MCF 10A (cell line): ENCODE measurements at regions not wholly inside any gene's neighbourhood (a gene's known extent, or its start where the extent isn't known, plus 50 kb on each side); places are given as distances from the start of the nearest gene placed in this dataset.

Experiments
- BruUV-seq: library from RNA; stranded (reverse); fragments of 400-500 nt; replicated peaks from 2 replicates; lab custom pipeline; 2021; lab: Mats Ljungman, UMichigan
- CTCF ChIA-PET: fragments of 300-600 bp; sonication (Branson Sonifier 250); formaldehyde crosslinking; extraction: SDS; loops from one replicate; lab custom pipeline; 2021; ENCODE audit warnings: antibody characterized with exemption, inconsistent platforms; lab: Yijun Ruan, JAX
- POLR2A ChIA-PET: fragments of 300-600, 350-650 bp; sonication (Branson Sonifier 250); formaldehyde crosslinking; extraction: SDS; loops from one replicate; lab custom pipeline; 2020; ENCODE audit warnings: antibody characterized with exemption, inconsistent platforms; lab: Yijun Ruan, JAX
- DNase-seq: peaks from one replicate; pipeline ENCODE4 v3.0.0-alpha.2; 2018; ENCODE audit not compliant: unreplicated experiment
- H3K27ac Mint-ChIP-seq: one replicate; pipeline ENCODE4 v1.8.0; 2022; ENCODE audit warnings: mild to moderate bottlenecking, low read depth, mixed read lengths; ENCODE audit not compliant: unreplicated experiment
- H3K27me3 Mint-ChIP-seq: one replicate; pipeline ENCODE4 v1.8.0; 2022; ENCODE audit warnings: mixed read lengths; ENCODE audit not compliant: insufficient read depth, unreplicated experiment
- H3K36me3 Mint-ChIP-seq: one replicate; pipeline ENCODE4 v1.8.0; 2022; ENCODE audit warnings: mild to moderate bottlenecking, moderate library complexity, mixed read lengths; ENCODE audit not compliant: insufficient read depth, unreplicated experiment
- H3K4me1 Mint-ChIP-seq: one replicate; pipeline ENCODE4 v1.8.0; 2022; ENCODE audit warnings: mixed read lengths; ENCODE audit not compliant: insufficient read depth, unreplicated experiment
- H3K4me3 Mint-ChIP-seq: one replicate; pipeline ENCODE4 v1.8.0; 2022; ENCODE audit warnings: mild to moderate bottlenecking, moderate library complexity, mixed read lengths; ENCODE audit not compliant: unreplicated experiment
- H3K9me3 Mint-ChIP-seq: one replicate; pipeline ENCODE4 v1.8.0; 2022; ENCODE audit warnings: mixed read lengths; ENCODE audit not compliant: unreplicated experiment
- intact Hi-C: fragments of 100-400 bp; cut with micrococcal nuclease; formaldehyde crosslinking; loops from 2 replicates; pipeline ENCODE4 v1.14.1; 2022
- TF ChIP-seq, protein P1 (sequence below): fragments of 200-600 bp; IDR thresholded peaks from one replicate; pipeline ENCODE4 v1.8.0; 2022; ENCODE audit warnings: antibody characterized with exemption, mild to moderate bottlenecking; ENCODE audit not compliant: unreplicated experiment

DNA sequence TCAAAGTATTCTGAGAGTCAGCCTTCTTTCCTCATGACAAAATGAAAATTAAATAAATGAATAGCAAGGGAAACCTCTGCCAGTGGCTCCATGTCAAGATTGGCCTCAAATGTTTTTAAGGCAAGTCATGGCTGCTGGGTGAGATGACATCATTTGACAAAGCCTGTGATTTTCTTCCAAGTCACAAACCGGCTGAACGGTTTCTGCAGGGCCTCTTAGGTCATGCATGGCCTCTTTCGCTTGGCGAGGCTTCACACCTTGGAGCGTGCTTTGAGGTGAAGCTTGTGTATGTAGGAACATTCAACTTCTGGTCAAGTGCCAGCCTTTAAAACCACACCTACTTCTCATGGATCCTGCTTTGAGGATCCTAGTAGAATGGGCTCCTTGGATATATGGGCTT lies 161.0 kb upstream of the ZNF618 start:
- H3K9me3 Mint-ChIP-seq: no peaks in the 10 kb centered on the region
- TF ChIP-seq, protein P1, sequence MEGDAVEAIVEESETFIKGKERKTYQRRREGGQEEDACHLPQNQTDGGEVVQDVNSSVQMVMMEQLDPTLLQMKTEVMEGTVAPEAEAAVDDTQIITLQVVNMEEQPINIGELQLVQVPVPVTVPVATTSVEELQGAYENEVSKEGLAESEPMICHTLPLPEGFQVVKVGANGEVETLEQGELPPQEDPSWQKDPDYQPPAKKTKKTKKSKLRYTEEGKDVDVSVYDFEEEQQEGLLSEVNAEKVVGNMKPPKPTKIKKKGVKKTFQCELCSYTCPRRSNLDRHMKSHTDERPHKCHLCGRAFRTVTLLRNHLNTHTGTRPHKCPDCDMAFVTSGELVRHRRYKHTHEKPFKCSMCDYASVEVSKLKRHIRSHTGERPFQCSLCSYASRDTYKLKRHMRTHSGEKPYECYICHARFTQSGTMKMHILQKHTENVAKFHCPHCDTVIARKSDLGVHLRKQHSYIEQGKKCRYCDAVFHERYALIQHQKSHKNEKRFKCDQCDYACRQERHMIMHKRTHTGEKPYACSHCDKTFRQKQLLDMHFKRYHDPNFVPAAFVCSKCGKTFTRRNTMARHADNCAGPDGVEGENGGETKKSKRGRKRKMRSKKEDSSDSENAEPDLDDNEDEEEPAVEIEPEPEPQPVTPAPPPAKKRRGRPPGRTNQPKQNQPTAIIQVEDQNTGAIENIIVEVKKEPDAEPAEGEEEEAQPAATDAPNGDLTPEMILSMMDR: no peak
- H3K4me3 Mint-ChIP-seq: no peak overlapping the region
- BruUV-seq: no TSS peak
- POLR2A ChIA-PET: no interaction called here
- no peak overlapping the region for H3K27ac Mint-ChIP-seq
- CTCF ChIA-PET: no interaction called here
- H3K27me3 Mint-ChIP-seq: peaks cover 8% of the 10 kb centered on the region
- no peak for DNase-seq
- peaks cover 20% of the 10 kb centered on the region for H3K4me1 Mint-ChIP-seq
- intact Hi-C loops: no loop called here
- no peaks in the 10 kb centered on the region for H3K36me3 Mint-ChIP-seq

DNA sequence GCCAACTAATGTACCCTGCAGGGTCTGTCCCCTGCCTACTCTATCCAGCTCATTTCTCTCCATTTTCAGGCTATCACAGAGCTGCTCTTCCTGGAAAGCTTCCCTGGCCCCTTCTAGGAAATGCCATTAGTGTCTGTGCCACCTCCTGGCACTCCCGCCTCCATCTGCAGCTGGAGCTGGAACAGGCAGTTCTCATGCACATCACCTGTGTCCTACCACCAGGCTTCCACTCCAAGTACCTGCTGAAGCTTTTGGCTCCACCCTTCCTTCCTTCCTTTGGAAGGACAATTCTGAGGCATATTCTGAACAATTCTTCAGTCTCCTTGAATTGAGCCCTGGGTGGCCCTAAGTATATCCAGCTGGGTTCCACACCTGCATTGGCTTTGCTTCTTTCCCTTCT lies 156.2 kb upstream of the ZNF618 start:
- H3K36me3 Mint-ChIP-seq: no peaks in the 10 kb centered on the region
- peaks cover 6% of the 10 kb centered on the region for H3K4me1 Mint-ChIP-seq
- TF ChIP-seq, protein P1: no peak
- ChIA-PET CTCF (no interaction called here), POLR2A (no interaction called here)
- no peak overlapping the region for H3K27ac Mint-ChIP-seq
- intact Hi-C loops: no loop called here
- no TSS peak for BruUV-seq
- DNase-seq: no peak
- H3K9me3 Mint-ChIP-seq: no peaks in the 10 kb centered on the region
- peaks cover 14% of the 10 kb centered on the region for H3K27me3 Mint-ChIP-seq
- no peak overlapping the region for H3K4me3 Mint-ChIP-seq

DNA sequence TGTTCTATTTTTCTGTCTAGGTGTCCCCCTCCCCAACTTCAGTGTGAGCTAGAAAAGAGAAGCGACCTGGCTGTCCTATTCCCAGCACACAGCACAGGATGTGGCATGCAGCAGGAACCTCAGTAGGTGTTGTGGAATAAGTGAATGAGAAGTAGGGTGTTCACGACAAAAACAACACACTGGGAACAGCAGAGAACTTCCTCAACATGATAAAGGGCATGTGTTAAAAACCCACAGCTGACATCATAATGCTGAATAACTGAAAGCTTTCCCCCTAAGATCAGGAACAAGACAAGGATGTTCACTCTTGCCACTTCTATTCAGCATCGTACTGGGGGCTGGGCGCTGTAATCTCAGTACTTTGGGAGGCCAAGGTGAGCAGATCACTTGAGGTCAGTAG lies 155.6 kb upstream of the ZNF618 start:
- Mint-ChIP-seq H3K36me3 (no peaks in the 10 kb centered on the region), H3K4me3 (no peak overlapping the region), H3K27me3 (peaks cover 14% of the 10 kb centered on the region), H3K9me3 (no peaks in the 10 kb centered on the region), H3K4me1 (peaks cover 6% of the 10 kb centered on the region), H3K27ac (no peak overlapping the region)
- no peak for DNase-seq
- intact Hi-C loops: no loop called here
- TF ChIP-seq, protein P1: no peak
- CTCF ChIA-PET: interaction anchor here (0.7 kb wide), 1 partner anchor 327 kb away, joined by 3 read pairs; no protein-coding TSS in a partner anchor
- POLR2A ChIA-PET: no interaction called here
- BruUV-seq: no TSS peak

DNA sequence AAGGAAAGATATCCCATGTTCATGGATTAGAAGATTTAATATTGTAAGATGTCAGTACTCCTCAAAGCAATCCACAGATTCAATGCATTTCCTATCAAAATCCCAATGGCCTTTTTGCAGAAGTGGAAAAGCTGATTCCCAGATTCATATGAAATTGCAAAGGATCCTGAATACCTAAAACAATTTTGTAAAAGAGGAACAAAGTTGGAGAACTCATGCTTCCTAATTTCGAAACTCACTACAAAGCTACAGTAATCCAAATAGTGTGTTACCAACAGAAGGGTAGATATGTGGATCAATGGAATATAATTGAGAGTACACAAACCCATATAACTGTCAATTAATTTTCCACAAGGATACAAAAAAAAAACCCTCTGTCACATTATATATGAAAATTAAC lies 154.3 kb upstream of the ZNF618 start:
- no TSS peak for BruUV-seq
- POLR2A ChIA-PET: interaction anchor here (1.4 kb wide), 1 partner anchor 10 kb away, joined by 3 read pairs; no protein-coding TSS in a partner anchor
- TF ChIP-seq, protein P1: no peak

More for the DNA sequence above, 154.3 kb upstream of the ZNF618 start:
- Mint-ChIP-seq H3K4me1 (peaks cover 6% of the 10 kb centered on the region), H3K9me3 (no peaks in the 10 kb centered on the region), H3K27me3 (peaks cover 14% of the 10 kb centered on the region), H3K36me3 (no peaks in the 10 kb centered on the region), H3K27ac (no peak overlapping the region), H3K4me3 (no peak overlapping the region)
- no peak for DNase-seq
- intact Hi-C loops: no loop called here
- CTCF ChIA-PET: interaction anchor here (0.6 to 1.2 kb wide), 3 partner anchors 11 to 16 kb away, joined by 3 to 4 read pairs (median 3); no protein-coding TSS in a partner anchor
